ENCODE measurements at regions not wholly inside any gene's neighbourhood (a gene's known extent, or its start where the extent isn't known, plus 50 kb on each side); places are given as distances from the start of the nearest gene placed in this dataset.

GRCh38 chr11:97419729-97420128, 1029.9 kb downstream of the JRKL start:
- no peak for TF ChIP-seq CTCF (IDR thresholded peaks at IDR 0.05; ENCODE audit: low read length)
- TF ChIP-seq EZH2 (IDR thresholded peaks at IDR 0.05; ENCODE audit: borderline replicate concordance, low read length) = no peak
